GM12865 (cell line): ENCODE measurements at regions not wholly inside any gene's neighbourhood (a gene's known extent, or its start where the extent isn't known, plus 50 kb on each side); places are given as distances from the start of the nearest gene placed in this dataset.

Experiments
- DNase-seq: peaks from one replicate; pipeline ENCODE4 v3.0.0; 2010; ENCODE audit warnings: low read depth
- H3K4me3 ChIP-seq: 2 replicates; pipeline ENCODE4 v1.5.1; 2011; ENCODE audit warnings: mild to moderate bottlenecking, low read depth, low read length, control low read depth
- CTCF ChIP-seq: IDR thresholded peaks from 2 replicates; pipeline ENCODE4 v1.5.1; 2011; ENCODE audit warnings: low read length, control low read depth, low read depth, inconsistent platforms; ENCODE audit not compliant: insufficient read depth; ENCODE audit errors: missing control alignments

GRCh38 chr18:75521816-75522215 lies 94.3 kb upstream of the SMIM21 start:
- no peak for DNase-seq
- no peak overlapping the region for H3K4me3 ChIP-seq
- TF ChIP-seq CTCF: no peak

GRCh38 chr18:75518007-75518406 lies 90.5 kb upstream of the SMIM21 start:
- no peak for TF ChIP-seq CTCF
- no peak overlapping the region for H3K4me3 ChIP-seq
- DNase-seq: no peak

- DNase-seq: no peak
- no peak for TF ChIP-seq CTCF
- H3K4me3 ChIP-seq: no peak overlapping the region
Measured at GRCh38 chr18:75517286-75517685, 89.8 kb upstream of the SMIM21 start.

- no peak for TF ChIP-seq CTCF
- no peak overlapping the region for H3K4me3 ChIP-seq
- no peak for DNase-seq
Measured at GRCh38 chr18:75507636-75508035, 80.1 kb upstream of the SMIM21 start.

- no peak for TF ChIP-seq CTCF
Measured at GRCh38 chr18:75506913-75507312, 79.4 kb upstream of the SMIM21 start.

GRCh38 chr18:75504469-75504868 lies 77.0 kb upstream of the SMIM21 start:
- TF ChIP-seq CTCF: no peak
- H3K4me3 ChIP-seq: no peak overlapping the region
- no peak for DNase-seq

More at GRCh38 chr18:75506913-75507312, 79.4 kb upstream of the SMIM21 start:
- DNase-seq: no peak
- H3K4me3 ChIP-seq: no peak overlapping the region

GRCh38 chr18:75503615-75504014 lies 76.1 kb upstream of the SMIM21 start:
- TF ChIP-seq CTCF: no peak
- no peak overlapping the region for H3K4me3 ChIP-seq
- no peak for DNase-seq
